Epidermal melanocyte (primary cell): ENCODE measurements at regions not wholly inside any gene's neighbourhood (a gene's known extent, or its start where the extent isn't known, plus 50 kb on each side); places are given as distances from the start of the nearest gene placed in this dataset.

Source experiments
- DNase-seq: peaks from one replicate; pipeline ENCODE4 v3.0.0; 2011; ENCODE audit warnings: low spot score; ENCODE audit not compliant: insufficient read length

- no peak for DNase-seq
These were observed 77.3 kb upstream of the CLNK start for GRCh38 chr4:10761903-10762302.

- no peak for DNase-seq
These were observed 75.5 kb upstream of the CLNK start for GRCh38 chr4:10760086-10760485.

GRCh38 chr4:10758906-10759305, 74.3 kb upstream of the CLNK start:
- DNase-seq: no peak

- DNase-seq: no peak
These were observed 69.4 kb upstream of the CLNK start for GRCh38 chr4:10753856-10754402.

- DNase-seq: no peak
These were observed 68.8 kb upstream of the CLNK start for GRCh38 chr4:10753336-10753735.

GRCh38 chr4:10750714-10751113, 66.1 kb upstream of the CLNK start:
- no peak for DNase-seq

- no peak for DNase-seq
These were observed 62.6 kb upstream of the CLNK start for GRCh38 chr4:10747186-10747585.

GRCh38 chr4:10746371-10747171, 62.0 kb upstream of the CLNK start:
- no peak for DNase-seq

GRCh38 chr4:10743357-10743756, 58.8 kb upstream of the CLNK start:
- DNase-seq: no peak

GRCh38 chr4:10741961-10742699, 57.6 kb upstream of the CLNK start:
- DNase-seq: no peak

- DNase-seq: no peak
These were observed 56.5 kb upstream of the CLNK start for GRCh38 chr4:10740891-10741620.

- no peak for DNase-seq
These were observed 55.7 kb upstream of the CLNK start for GRCh38 chr4:10740251-10740650.

- DNase-seq: no peak
These were observed 54.4 kb upstream of the CLNK start for GRCh38 chr4:10738826-10739489.

GRCh38 chr4:10737337-10737736, 52.8 kb upstream of the CLNK start:
- DNase-seq: no peak

GRCh38 chr4:10736895-10737294, 52.3 kb upstream of the CLNK start:
- DNase-seq: no peak

- DNase-seq: no peak
These were observed 51.7 kb upstream of the CLNK start for GRCh38 chr4:10736266-10736665.

GRCh38 chr4:10734697-10735096, 50.1 kb upstream of the CLNK start:
- DNase-seq: no peak
